ENCODE measurements at regions not wholly inside any gene's neighbourhood (a gene's known extent, or its start where the extent isn't known, plus 50 kb on each side); places are given as distances from the start of the nearest gene placed in this dataset.
A peak's percentile ranks its signal among the peaks of the same experiment; 100 is the strongest.

DNA sequence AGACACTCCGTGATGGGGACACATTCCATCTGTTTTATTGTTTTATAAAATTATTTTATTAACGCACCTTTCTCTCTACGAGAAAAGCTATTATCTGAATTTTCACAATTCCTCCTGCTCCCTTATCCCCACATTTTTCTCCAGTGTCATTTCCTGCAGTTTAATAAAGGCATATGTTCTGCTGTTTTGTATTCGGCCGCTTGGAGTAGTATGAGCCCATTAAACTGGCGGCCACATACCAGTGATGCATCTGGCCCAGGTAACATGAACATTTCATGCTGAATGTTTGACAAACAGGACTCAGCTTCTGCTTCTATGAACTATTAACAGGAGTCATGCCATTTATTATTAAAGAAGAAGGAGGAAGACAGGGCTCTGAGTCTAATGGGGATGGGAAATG lies 511.0 kb downstream of the TMEM121 start:
- DNase-seq (ENCODE audit: insufficient read length, low spot score) = no peak
- no peak for FAIRE-seq
- TF ChIP-seq, protein P1, sequence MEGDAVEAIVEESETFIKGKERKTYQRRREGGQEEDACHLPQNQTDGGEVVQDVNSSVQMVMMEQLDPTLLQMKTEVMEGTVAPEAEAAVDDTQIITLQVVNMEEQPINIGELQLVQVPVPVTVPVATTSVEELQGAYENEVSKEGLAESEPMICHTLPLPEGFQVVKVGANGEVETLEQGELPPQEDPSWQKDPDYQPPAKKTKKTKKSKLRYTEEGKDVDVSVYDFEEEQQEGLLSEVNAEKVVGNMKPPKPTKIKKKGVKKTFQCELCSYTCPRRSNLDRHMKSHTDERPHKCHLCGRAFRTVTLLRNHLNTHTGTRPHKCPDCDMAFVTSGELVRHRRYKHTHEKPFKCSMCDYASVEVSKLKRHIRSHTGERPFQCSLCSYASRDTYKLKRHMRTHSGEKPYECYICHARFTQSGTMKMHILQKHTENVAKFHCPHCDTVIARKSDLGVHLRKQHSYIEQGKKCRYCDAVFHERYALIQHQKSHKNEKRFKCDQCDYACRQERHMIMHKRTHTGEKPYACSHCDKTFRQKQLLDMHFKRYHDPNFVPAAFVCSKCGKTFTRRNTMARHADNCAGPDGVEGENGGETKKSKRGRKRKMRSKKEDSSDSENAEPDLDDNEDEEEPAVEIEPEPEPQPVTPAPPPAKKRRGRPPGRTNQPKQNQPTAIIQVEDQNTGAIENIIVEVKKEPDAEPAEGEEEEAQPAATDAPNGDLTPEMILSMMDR (IDR thresholded peaks at IDR 0.05; ENCODE audit: insufficient read depth, missing control alignments) = no peak

- DNase-seq (ENCODE audit: insufficient read length, low spot score) = no peak
- FAIRE-seq = no peak
- TF ChIP-seq, protein P1 (IDR thresholded peaks at IDR 0.05; ENCODE audit: insufficient read depth, missing control alignments) = no peak
Measured at GRCh38 chr14:106038263-106038662, 511.9 kb downstream of the TMEM121 start.

DNA sequence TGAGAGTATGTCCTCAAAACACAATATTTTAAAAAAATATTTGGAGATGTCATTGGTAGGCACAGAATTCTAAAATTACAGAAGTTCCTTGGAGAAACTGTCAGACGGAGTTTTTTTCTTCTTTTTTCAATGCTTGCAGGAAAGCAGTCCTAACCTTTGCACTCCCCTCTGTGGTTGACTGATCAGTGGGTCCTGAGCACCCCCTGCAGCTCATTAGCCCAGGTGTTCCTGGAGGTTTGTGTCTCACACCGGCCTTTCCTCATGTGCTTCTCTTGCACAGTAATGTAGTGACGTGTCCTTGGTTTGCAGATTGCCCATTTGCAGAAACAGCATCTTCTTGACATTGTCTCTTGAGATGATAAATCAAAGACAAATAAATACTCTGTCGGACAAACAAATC lies 513.0 kb downstream of the TMEM121 start:
- FAIRE-seq (no peak), DNase-seq (ENCODE audit: insufficient read length, low spot score) (no peak)
- TF ChIP-seq, protein P1 (IDR thresholded peaks at IDR 0.05; ENCODE audit: insufficient read depth, missing control alignments) = peak; percentile 18

GRCh38 chr14:106044515-106044914 lies 518.1 kb downstream of the TMEM121 start:
- no peak for FAIRE-seq
- DNase-seq (ENCODE audit: insufficient read length, low spot score) = no peak

GRCh38 chr14:106044949-106045596 lies 518.7 kb downstream of the TMEM121 start:
- TF ChIP-seq, protein P1 (IDR thresholded peaks at IDR 0.05; ENCODE audit: insufficient read depth, missing control alignments) = peak; percentile 36
- DNase-seq (ENCODE audit: insufficient read length, low spot score) (no peak), FAIRE-seq (no peak)

More at GRCh38 chr14:106044515-106044914, 518.1 kb downstream of the TMEM121 start:
- TF ChIP-seq, protein P1 (IDR thresholded peaks at IDR 0.05; ENCODE audit: insufficient read depth, missing control alignments) = no peak

DNA sequence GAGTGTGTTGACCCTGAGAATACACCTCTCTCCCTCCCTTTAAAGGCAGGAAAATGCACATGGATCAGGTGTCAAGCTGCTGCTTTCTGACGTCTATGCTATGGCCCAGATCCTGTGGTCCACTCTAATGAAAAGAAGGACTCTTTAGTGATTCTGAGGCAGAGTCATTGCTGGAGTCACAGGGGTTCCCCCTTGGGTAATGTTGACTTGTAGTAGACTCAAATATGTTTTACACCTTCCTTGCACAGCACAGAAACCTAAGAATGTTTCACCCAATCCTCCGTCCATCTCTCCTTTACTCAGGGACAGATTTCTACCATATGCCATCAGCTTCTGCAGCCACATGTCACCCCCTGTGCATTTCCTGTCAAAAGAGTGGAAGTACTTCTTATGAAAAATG lies 525.4 kb downstream of the TMEM121 start:
- TF ChIP-seq, protein P1 (IDR thresholded peaks at IDR 0.05; ENCODE audit: insufficient read depth, missing control alignments) = no peak
- FAIRE-seq (no peak), DNase-seq (ENCODE audit: insufficient read length, low spot score) (no peak)

GRCh38 chr14:106055289-106055688 lies 528.9 kb downstream of the TMEM121 start:
- FAIRE-seq (no peak), DNase-seq (ENCODE audit: insufficient read length, low spot score) (no peak)
- TF ChIP-seq, protein P1 (IDR thresholded peaks at IDR 0.05; ENCODE audit: insufficient read depth, missing control alignments) = no peak
